CD4-positive, CD25-positive, alpha-beta regulatory T cell (primary cell): ENCODE measurements at regions not wholly inside any gene's neighbourhood (a gene's known extent, or its start where the extent isn't known, plus 50 kb on each side); places are given as distances from the start of the nearest gene placed in this dataset.

Source experiments
- ATAC-seq, 2 donors: fragments of 150-1000 bp; cut with Tn5 transposase; one replicate each; pipeline ENCODE4 v1.10.0; 2021; ENCODE audit warnings: low read depth in 2 of 2, moderate number of reproducible peaks in 2 of 2, moderate library complexity in 1 of 2
- DNase-seq, 3 donors: peaks; one replicate each; pipeline versions ENCODE4 v3.0.0 to v3.0.0-alpha.2; 2012 to 2022; ENCODE audit warnings: mixed read lengths in 1 of 3
- H3K27ac ChIP-seq: one replicate; pipeline ENCODE4 v1.7.0; 2013; ENCODE audit warnings: mild to moderate bottlenecking, low read length; ENCODE audit not compliant: insufficient read depth, poor library complexity, severe bottlenecking
- H3K27me3 ChIP-seq: one replicate; pipeline ENCODE4 v1.7.0; 2013; ENCODE audit warnings: low read length; ENCODE audit not compliant: control insufficient read depth, insufficient read depth
- H3K36me3 ChIP-seq: one replicate; pipeline ENCODE4 v1.7.0; 2013; ENCODE audit warnings: mild to moderate bottlenecking, low read length, moderate library complexity; ENCODE audit not compliant: control insufficient read depth, insufficient read depth
- H3K4me1 ChIP-seq: 2 replicates; pipeline ENCODE4 v1.7.0; 2013; ENCODE audit warnings: mild to moderate bottlenecking, low read length; ENCODE audit not compliant: insufficient read depth, control insufficient read depth, poor library complexity, severe bottlenecking
- H3K4me3 ChIP-seq: one replicate; pipeline ENCODE4 v1.7.0; 2013; ENCODE audit warnings: low read depth, mild to moderate bottlenecking, low read length, moderate library complexity
- H3K9me3 ChIP-seq, 2 experiments: 1 replicate in 1 of 2; 2 replicates in 1 of 2; pipeline ENCODE4 v1.7.0; 2013; ENCODE audit warnings: low read length in 2 of 2, mild to moderate bottlenecking in 1 of 2, moderate library complexity in 1 of 2; ENCODE audit not compliant: control insufficient read depth in 2 of 2
- H3K27ac Mint-ChIP-seq, 3 donors: one replicate each; pipeline ENCODE4 v1.8.0; 2020 to 2022; ENCODE audit warnings: mild to moderate bottlenecking in 3 of 3, mixed read lengths in 3 of 3, moderate library complexity in 2 of 3
- H3K27me3 Mint-ChIP-seq: one replicate; pipeline ENCODE4 v1.8.0; 2022; ENCODE audit warnings: mild to moderate bottlenecking, mixed read lengths
- H3K36me3 Mint-ChIP-seq: one replicate; pipeline ENCODE4 v1.8.0; 2020; ENCODE audit warnings: mixed read lengths
- H3K4me1 Mint-ChIP-seq, 4 donors: one replicate each; pipeline ENCODE4 v1.8.0; 2020 to 2022; ENCODE audit warnings: mixed read lengths in 4 of 4, mild to moderate bottlenecking in 1 of 4
- H3K4me3 Mint-ChIP-seq, 4 donors: one replicate each; pipeline ENCODE4 v1.8.0; 2020 to 2022; ENCODE audit warnings: mild to moderate bottlenecking in 4 of 4, mixed read lengths in 4 of 4, moderate library complexity in 3 of 4
- H3K9me3 Mint-ChIP-seq, 7 donors: one replicate each; pipeline ENCODE4 v1.8.0; 2020 to 2022; ENCODE audit warnings: mixed read lengths in 7 of 7, mild to moderate bottlenecking in 3 of 7, moderate library complexity in 2 of 7

DNA sequence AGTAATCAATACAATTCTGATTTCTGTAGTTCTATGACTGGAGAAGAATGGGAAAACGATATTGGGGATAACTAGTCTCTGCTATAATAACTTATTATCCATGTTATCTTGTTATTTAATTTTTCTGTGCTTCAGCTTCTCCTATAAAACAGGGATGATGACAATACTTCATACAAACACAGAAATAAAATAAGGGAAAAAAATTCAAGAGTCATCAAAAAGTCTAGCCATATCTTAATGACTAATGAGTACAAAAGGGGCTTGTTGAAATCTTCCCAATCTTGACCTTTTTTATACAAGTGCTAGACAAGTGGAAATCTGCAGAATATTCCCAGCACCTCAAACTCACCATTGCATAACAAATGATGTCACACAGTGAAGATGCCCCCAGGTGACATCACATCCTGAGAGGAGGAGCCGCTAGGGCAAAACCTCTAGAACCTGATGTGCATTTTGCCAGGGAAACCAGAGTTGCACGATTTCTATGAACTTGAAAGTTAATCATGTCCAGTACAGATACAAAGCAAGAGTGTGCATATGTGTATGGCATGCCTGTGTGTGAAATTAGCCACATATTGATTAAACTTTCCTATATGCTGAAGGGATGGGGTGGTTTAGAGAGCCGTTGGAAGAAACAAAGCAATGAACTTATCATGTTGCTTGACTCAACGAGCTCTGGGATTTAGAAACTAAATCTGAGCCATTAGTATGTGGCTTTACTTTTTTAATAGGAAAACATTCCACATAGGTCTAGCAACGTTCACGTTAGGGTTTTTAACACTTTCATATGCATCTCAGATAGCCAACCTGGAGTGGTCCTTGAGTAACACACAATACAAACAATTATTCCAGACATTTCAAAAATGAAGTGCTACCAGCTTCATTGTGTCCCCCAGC lies 278.9 kb downstream of the SLC4A3 start:
- H3K36me3 ChIP-seq = no peaks in the 10 kb centered on the region
- no peaks in the 10 kb centered on the region for H3K27me3 ChIP-seq
- Mint-ChIP-seq H3K4me1 (no peaks in the 10 kb centered on the region), H3K36me3 (no peaks in the 10 kb centered on the region), H3K9me3 (peaks cover 0 to 3% (median 2%) of the 10 kb centered on the region in 7 donors), H3K27ac (no peak overlapping the region), H3K27me3 (no peaks in the 10 kb centered on the region), H3K4me3 (no peak overlapping the region)
- H3K9me3 ChIP-seq = no peaks in the 10 kb centered on the region
- H3K4me3 ChIP-seq = no peak overlapping the region
- no peaks in the 10 kb centered on the region for H3K4me1 ChIP-seq
- no peak overlapping the region for H3K27ac ChIP-seq
- DNase-seq = no peak
- ATAC-seq = no peak

DNA sequence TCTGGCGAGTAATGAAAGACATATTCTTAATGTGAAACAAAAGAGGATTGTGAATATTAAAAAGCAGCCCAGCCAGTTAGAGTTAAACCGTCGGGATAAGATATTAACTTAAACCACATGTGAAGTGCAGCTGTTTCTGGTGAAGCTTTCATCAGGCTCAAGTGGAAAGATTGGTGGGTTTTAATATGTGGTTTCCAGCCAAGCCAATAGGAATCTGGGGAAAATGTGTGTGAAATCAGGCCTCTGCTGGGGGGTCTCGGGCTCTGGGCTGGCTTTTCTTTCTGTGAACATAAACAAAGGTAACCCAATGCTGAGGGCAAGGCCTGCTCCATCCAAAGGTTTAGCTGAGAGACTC lies 279.6 kb downstream of the SLC4A3 start:
- Mint-ChIP-seq H3K27ac (no peak overlapping the region), H3K36me3 (no peaks in the 10 kb centered on the region), H3K9me3 (peaks cover 0 to 3% (median 2%) of the 10 kb centered on the region in 7 donors), H3K4me3 (no peak overlapping the region), H3K4me1 (no peaks in the 10 kb centered on the region), H3K27me3 (no peaks in the 10 kb centered on the region)
- H3K27me3 ChIP-seq = no peaks in the 10 kb centered on the region
- ATAC-seq = no peak
- no peak overlapping the region for H3K27ac ChIP-seq
- no peak overlapping the region for H3K4me3 ChIP-seq
- no peaks in the 10 kb centered on the region for H3K4me1 ChIP-seq
- no peaks in the 10 kb centered on the region for H3K36me3 ChIP-seq
- no peak for DNase-seq
- H3K9me3 ChIP-seq = no peaks in the 10 kb centered on the region

DNA sequence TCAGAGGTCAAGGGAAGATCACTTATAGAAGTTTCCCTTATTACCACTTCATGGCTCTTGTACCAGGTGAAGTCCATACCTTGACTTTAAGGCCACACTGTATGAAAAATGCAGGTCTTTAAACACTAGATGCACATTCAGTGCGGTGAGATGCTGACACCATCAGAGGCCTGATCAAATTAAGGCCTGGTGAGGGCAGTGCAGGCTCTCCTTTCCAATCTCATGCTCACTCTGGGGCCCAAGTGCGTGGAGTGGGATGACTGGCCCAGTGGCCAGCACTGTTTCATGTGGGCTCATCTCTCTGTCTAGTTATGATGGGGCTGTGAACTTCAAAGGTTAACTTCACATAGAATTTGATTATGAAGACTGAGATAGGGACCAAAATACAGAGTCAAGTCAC lies 281.1 kb downstream of the SLC4A3 start:
- Mint-ChIP-seq H3K4me1 (no peaks in the 10 kb centered on the region), H3K27ac (no peak overlapping the region), H3K27me3 (no peaks in the 10 kb centered on the region), H3K4me3 (no peak overlapping the region), H3K9me3 (peaks cover 0 to 2% (median 0%) of the 10 kb centered on the region in 7 donors), H3K36me3 (no peaks in the 10 kb centered on the region)
- Histone ChIP-seq H3K27ac (no peak overlapping the region), H3K4me1 (no peaks in the 10 kb centered on the region), H3K36me3 (no peaks in the 10 kb centered on the region), H3K27me3 (no peaks in the 10 kb centered on the region), H3K4me3 (no peak overlapping the region), H3K9me3 (no peaks in the 10 kb centered on the region)
- DNase-seq = no peak
- no peak for ATAC-seq

DNA sequence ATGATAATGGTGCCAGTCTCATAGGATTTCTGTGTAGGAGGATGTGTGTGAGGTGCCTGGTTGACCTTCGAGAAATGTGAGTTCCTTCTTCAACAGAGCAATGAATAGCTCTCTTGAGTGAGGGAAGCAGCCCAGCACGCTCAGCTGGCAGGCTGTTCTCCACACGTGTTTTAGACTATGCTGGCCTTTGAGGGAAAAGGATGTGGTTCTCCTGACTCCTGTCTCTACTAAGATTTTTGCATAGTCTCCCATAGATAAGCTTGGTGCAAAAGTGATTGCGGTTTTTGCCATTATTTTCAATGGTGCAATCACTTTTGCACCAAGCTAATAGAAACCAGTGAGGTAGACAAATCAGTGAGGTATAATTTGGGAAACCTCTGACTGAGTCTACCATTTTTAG lies 284.1 kb downstream of the SLC4A3 start:
- H3K36me3 ChIP-seq = no peaks in the 10 kb centered on the region
- H3K27ac Mint-ChIP-seq = no peak overlapping the region
- H3K36me3 Mint-ChIP-seq = no peaks in the 10 kb centered on the region
- no peak overlapping the region for H3K4me3 Mint-ChIP-seq
- no peaks in the 10 kb centered on the region for H3K27me3 ChIP-seq
- no peaks in the 10 kb centered on the region for H3K27me3 Mint-ChIP-seq
- H3K4me3 ChIP-seq = no peak overlapping the region
- ATAC-seq = no peak
- peaks cover 0 to 4% (median 0%) of the 10 kb centered on the region in 7 donors for H3K9me3 Mint-ChIP-seq
- H3K27ac ChIP-seq = no peak overlapping the region
- DNase-seq = no peak
- no peaks in the 10 kb centered on the region for H3K4me1 Mint-ChIP-seq
- no peaks in the 10 kb centered on the region for H3K9me3 ChIP-seq
- no peaks in the 10 kb centered on the region for H3K4me1 ChIP-seq

DNA sequence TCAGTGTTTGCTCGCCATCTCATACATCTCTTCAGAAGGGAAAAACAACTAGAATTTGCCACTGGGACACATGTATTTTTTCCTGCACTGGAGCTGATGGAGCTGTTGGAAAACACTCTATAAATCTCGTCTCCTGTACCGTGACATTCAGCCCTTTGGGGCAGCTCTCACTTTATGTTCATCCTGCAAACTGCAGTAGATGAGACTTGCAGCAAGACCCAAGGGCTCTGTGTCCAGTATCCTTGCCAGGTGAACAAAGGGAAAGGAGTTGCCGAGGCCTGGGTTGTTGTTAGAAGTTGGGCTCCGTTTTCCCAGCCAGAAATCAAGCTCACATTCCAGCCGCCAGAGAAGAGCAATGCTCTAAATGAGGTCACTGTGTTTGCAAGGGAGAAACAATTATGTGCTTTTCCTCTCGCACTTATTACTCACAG lies 285.1 kb downstream of the SLC4A3 start:
- Histone ChIP-seq H3K4me3 (no peak overlapping the region), H3K36me3 (no peaks in the 10 kb centered on the region), H3K4me1 (no peaks in the 10 kb centered on the region), H3K27ac (no peak overlapping the region), H3K9me3 (no peaks in the 10 kb centered on the region), H3K27me3 (no peaks in the 10 kb centered on the region)
- peaks cover 0 to 4% (median 0%) of the 10 kb centered on the region in 7 donors for H3K9me3 Mint-ChIP-seq
- H3K4me3 Mint-ChIP-seq = no peak overlapping the region
- DNase-seq (no peak), ATAC-seq (no peak)
- H3K36me3 Mint-ChIP-seq = no peaks in the 10 kb centered on the region
- H3K27me3 Mint-ChIP-seq = no peaks in the 10 kb centered on the region
- H3K27ac Mint-ChIP-seq = no peak overlapping the region
- no peaks in the 10 kb centered on the region for H3K4me1 Mint-ChIP-seq

DNA sequence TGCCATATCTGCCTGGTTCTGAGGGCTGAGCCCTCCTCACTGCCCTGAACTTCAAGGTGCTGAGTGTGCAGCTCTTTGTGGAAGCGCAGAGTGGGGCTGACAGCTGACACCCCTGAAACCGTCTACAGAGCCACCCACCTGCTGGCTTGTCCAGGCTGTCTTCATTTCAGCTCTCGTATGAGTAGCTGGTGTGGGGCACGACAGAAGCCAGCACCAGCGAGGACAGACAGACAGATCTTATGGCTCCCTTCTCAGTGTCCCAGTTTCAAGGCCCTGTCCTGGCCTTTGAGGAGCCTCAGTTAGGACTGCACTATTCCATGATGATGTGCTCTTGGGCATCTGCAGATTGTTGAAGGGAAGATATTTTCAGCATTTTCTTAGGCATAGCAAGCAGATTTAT lies 287.1 kb downstream of the SLC4A3 start:
- H3K27me3 Mint-ChIP-seq = no peaks in the 10 kb centered on the region
- ATAC-seq (no peak), DNase-seq (no peak)
- H3K9me3 Mint-ChIP-seq = peaks cover 0 to 3% (median 0%) of the 10 kb centered on the region in 7 donors
- Histone ChIP-seq H3K27me3 (no peaks in the 10 kb centered on the region), H3K4me1 (no peaks in the 10 kb centered on the region), H3K9me3 (no peaks in the 10 kb centered on the region), H3K27ac (no peak overlapping the region), H3K4me3 (no peak overlapping the region), H3K36me3 (no peaks in the 10 kb centered on the region)
- no peak overlapping the region for H3K27ac Mint-ChIP-seq
- H3K4me3 Mint-ChIP-seq = no peak overlapping the region
- H3K36me3 Mint-ChIP-seq = no peaks in the 10 kb centered on the region
- no peaks in the 10 kb centered on the region for H3K4me1 Mint-ChIP-seq

DNA sequence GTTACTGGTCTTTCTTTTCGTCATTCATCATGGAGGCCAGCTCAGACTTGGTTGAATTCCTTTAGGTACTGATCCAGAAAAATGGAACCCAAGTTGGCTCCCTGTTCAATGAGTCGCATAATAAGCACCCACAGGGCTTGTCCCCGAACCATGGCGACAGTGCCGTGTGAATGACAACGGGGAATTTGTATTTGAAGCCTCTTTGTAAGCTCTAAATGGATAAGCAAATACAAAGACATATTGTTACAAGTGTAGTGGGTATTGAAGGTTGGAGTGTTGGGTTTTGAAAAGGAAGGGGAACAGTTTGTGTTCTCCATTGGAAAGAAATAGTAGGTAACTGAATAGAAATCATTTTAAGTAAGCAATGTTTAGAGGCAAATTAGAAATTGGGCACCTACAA lies 288.9 kb downstream of the SLC4A3 start:
- Mint-ChIP-seq H3K4me3 (no peak overlapping the region), H3K4me1 (no peaks in the 10 kb centered on the region), H3K36me3 (no peaks in the 10 kb centered on the region), H3K27me3 (no peaks in the 10 kb centered on the region), H3K27ac (no peak overlapping the region), H3K9me3 (peaks cover 0 to 3% (median 0%) of the 10 kb centered on the region in 7 donors)
- Histone ChIP-seq H3K4me1 (no peaks in the 10 kb centered on the region), H3K36me3 (no peaks in the 10 kb centered on the region), H3K27me3 (no peaks in the 10 kb centered on the region), H3K27ac (no peak overlapping the region), H3K4me3 (no peak overlapping the region), H3K9me3 (no peaks in the 10 kb centered on the region)
- ATAC-seq (no peak), DNase-seq (no peak)
